PC-3 (cell line): ENCODE measurements at regions not wholly inside any gene's neighbourhood (a gene's known extent, or its start where the extent isn't known, plus 50 kb on each side); places are given as distances from the start of the nearest gene placed in this dataset.

Experiments used
- ATAC-seq: fragments of 200-7000 bp; cut with Tn5 transposase; 2 replicates; pipeline ENCODE4 v1.9.1; 2020; ENCODE audit warnings: mild to moderate bottlenecking, moderate library complexity
- BruUV-seq: library from RNA; stranded (reverse); fragments of 400-500 nt; replicated peaks from 2 replicates; lab custom pipeline; 2021; lab: Mats Ljungman, UMichigan
- CTCF ChIA-PET: fragments of 300-600 bp; sonication (Branson Sonifier 250); formaldehyde crosslinking; loops from one replicate; lab custom pipeline; 2022; ENCODE audit warnings: antibody characterized with exemption; lab: Charles Lee
- POLR2A ChIA-PET: fragments of 300-600 bp; sonication (Branson Sonifier 250); formaldehyde crosslinking; loops from one replicate; lab custom pipeline; 2022; ENCODE audit warnings: antibody characterized with exemption; ENCODE audit not compliant: unreplicated experiment; lab: Charles Lee
- DNase-seq: peaks from one replicate; pipeline ENCODE4 v3.0.0-alpha.2; 2015
- H2AFZ ChIP-seq: fragments of 300-600 bp; sonication (generic); 2 replicates; pipeline ENCODE4 v1.6.0; 2016; ENCODE audit warnings: antibody characterized with exemption, low read length
- H3F3A ChIP-seq: fragments of 300-600 bp; sonication (generic); one replicate; pipeline ENCODE4 v1.6.0; 2017; ENCODE audit warnings: antibody characterized with exemption, low read length, control low read depth, mild to moderate bottlenecking; ENCODE audit not compliant: unreplicated experiment
- H3K27ac ChIP-seq: fragments of 300-600 bp; sonication (generic); 2 replicates; pipeline ENCODE4 v1.5.1; 2016; ENCODE audit warnings: mild to moderate bottlenecking, low read length
- H3K27me3 ChIP-seq: fragments of 300-600 bp; sonication (generic); 2 replicates; pipeline ENCODE4 v1.6.1; 2016; ENCODE audit warnings: low read length, mixed read lengths
- H3K36me3 ChIP-seq: fragments of 300-600 bp; sonication (generic); 2 replicates; pipeline ENCODE4 v1.6.1; 2016; ENCODE audit warnings: low read depth, mixed run types, low read length, mixed read lengths
- H3K4me1 ChIP-seq: fragments of 300-600 bp; sonication (generic); 2 replicates; pipeline ENCODE4 v1.5.1; 2016; ENCODE audit warnings: low read length; ENCODE audit not compliant: insufficient read depth
- H3K4me2 ChIP-seq: fragments of 300-600 bp; sonication (generic); 2 replicates; pipeline ENCODE4 v1.6.0; 2016; ENCODE audit warnings: low read length
- H3K4me3 ChIP-seq: fragments of 300-600 bp; sonication (generic); 2 replicates; pipeline ENCODE4 v1.5.1; 2016; ENCODE audit warnings: mild to moderate bottlenecking, low read length, mixed read lengths
- H3K79me2 ChIP-seq: fragments of 300-600 bp; sonication (generic); 2 replicates; pipeline ENCODE4 v1.6.1; 2017; ENCODE audit warnings: low read length, mixed read lengths
- H3K9ac ChIP-seq: fragments of 300-600 bp; sonication (generic); 2 replicates; pipeline ENCODE4 v1.6.0; 2016; ENCODE audit warnings: mild to moderate bottlenecking, low read length
- H3K9me2 ChIP-seq: fragments of 300-600 bp; sonication (generic); replicated peaks from 2 replicates; pipeline ENCODE4 v1.6.1; 2016; ENCODE audit warnings: mixed run types, low read length, mixed read lengths
- H3K9me3 ChIP-seq: fragments of 300-600 bp; sonication (generic); 2 replicates; pipeline ENCODE4 v1.6.1; 2016; ENCODE audit warnings: low read length, mixed read lengths
- H4K20me1 ChIP-seq: fragments of 300-600 bp; sonication (generic); 2 replicates; pipeline ENCODE4 v1.6.1; 2016; ENCODE audit warnings: low read length, mixed read lengths
- EZH2 ChIP-seq: fragments of 300-600 bp; sonication (generic); IDR thresholded peaks from one replicate; pipeline ENCODE4 v1.6.1; 2017; ENCODE audit warnings: antibody characterized with exemption, mild to moderate bottlenecking, low read length; ENCODE audit not compliant: unreplicated experiment
- EZH2phosphoT487 ChIP-seq: fragments of 300-600 bp; sonication (generic); IDR thresholded peaks from 2 replicates; pipeline ENCODE4 v1.6.1; 2018; ENCODE audit warnings: mild to moderate bottlenecking, antibody characterized with exemption, low read length, borderline replicate concordance
- intact Hi-C: fragments of 100-400 bp; cut with micrococcal nuclease; formaldehyde crosslinking; loops from 2 replicates; pipeline ENCODE4 v1.9.0; 2023
- TF ChIP-seq, protein P1 (sequence below): fragments of 300-600 bp; sonication (generic); conservative IDR thresholded peaks from 2 replicates; pipeline ENCODE4 v1.5.1; 2017; ENCODE audit warnings: antibody characterized with exemption, low read depth, mild to moderate bottlenecking, low read length

DNA sequence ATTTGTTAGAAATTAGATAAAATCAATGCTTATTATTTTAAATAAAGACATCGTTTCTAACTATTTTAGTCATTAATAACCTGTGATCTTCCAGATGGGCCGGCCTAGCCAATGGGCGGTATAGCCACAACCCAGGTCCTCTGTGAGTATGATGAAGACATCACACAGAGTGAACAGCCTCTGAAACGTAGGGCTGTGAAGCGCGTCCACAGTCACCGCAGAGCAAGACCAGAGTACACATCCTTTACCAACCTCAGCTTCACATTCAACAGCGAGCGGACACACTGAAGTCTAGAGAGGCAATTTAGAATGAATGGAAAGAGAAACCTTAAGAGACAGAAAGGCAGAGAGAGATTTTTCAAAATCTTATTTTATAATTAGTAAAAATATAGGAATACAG lies 125.0 kb upstream of the RPS6KA2 start:
- H3K4me2 ChIP-seq, result no peak overlapping the region
- DNase-seq (no peak), ATAC-seq (no peak)
- H3K27me3 ChIP-seq, result no peaks in the 10 kb centered on the region
- TF ChIP-seq, protein P1, sequence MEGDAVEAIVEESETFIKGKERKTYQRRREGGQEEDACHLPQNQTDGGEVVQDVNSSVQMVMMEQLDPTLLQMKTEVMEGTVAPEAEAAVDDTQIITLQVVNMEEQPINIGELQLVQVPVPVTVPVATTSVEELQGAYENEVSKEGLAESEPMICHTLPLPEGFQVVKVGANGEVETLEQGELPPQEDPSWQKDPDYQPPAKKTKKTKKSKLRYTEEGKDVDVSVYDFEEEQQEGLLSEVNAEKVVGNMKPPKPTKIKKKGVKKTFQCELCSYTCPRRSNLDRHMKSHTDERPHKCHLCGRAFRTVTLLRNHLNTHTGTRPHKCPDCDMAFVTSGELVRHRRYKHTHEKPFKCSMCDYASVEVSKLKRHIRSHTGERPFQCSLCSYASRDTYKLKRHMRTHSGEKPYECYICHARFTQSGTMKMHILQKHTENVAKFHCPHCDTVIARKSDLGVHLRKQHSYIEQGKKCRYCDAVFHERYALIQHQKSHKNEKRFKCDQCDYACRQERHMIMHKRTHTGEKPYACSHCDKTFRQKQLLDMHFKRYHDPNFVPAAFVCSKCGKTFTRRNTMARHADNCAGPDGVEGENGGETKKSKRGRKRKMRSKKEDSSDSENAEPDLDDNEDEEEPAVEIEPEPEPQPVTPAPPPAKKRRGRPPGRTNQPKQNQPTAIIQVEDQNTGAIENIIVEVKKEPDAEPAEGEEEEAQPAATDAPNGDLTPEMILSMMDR, result no peak
- no peak for TF ChIP-seq EZH2
- no peak for TF ChIP-seq EZH2phosphoT487
- no peaks in the 10 kb centered on the region for H4K20me1 ChIP-seq
- no peak overlapping the region for H3K27ac ChIP-seq
- H3K36me3 ChIP-seq, result no peaks in the 10 kb centered on the region
- no peaks in the 10 kb centered on the region for H3K4me1 ChIP-seq
- no peaks in the 10 kb centered on the region for H3K9me2 ChIP-seq
- H3F3A ChIP-seq, result no peaks in the 10 kb centered on the region
- POLR2A ChIA-PET, result no interaction called here
- CTCF ChIA-PET, result no interaction called here
- intact Hi-C loops, result no loop called here
- no peak overlapping the region for H3K9ac ChIP-seq
- H3K9me3 ChIP-seq, result no peaks in the 10 kb centered on the region
- H2AFZ ChIP-seq, result no peak overlapping the region
- no peaks in the 10 kb centered on the region for H3K79me2 ChIP-seq
- H3K4me3 ChIP-seq, result no peak overlapping the region
- BruUV-seq, result no TSS peak

DNA sequence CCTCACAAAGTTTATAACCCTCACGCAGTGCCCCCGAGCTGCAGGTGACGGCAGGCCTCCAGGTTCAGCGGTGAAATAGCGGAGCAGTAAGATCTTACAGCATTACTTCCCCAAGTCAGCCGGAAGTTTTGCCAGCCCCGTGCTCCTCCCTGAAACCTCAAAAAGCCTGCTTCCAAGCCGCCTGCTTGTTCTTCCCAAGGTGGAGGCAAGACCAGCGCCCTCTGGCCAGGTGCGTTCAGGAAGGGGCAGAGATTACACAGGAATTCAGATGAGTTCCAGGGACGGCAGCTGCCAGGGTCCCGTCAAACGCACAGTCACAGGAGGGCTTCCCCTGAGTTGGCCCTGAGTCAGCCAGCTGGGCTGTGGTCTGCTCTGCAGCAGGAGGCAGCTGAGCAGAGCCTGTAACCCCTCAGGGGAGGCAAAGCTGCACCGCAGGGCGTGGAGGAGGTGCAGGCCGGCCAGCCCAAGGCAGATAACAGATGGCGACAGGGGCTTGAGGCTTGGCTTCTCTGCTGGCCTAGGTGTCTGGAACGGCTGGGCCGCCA lies 124.1 kb upstream of the RPS6KA2 start:
- CTCF ChIA-PET, result no interaction called here
- no peak overlapping the region for H2AFZ ChIP-seq
- BruUV-seq, result no TSS peak

More for the DNA sequence above, 124.1 kb upstream of the RPS6KA2 start:
- no peak overlapping the region for H3K9ac ChIP-seq
- no peak overlapping the region for H3K27ac ChIP-seq
- H3K27me3 ChIP-seq, result no peaks in the 10 kb centered on the region
- no peaks in the 10 kb centered on the region for H3K36me3 ChIP-seq
- no peak overlapping the region for H3K4me3 ChIP-seq
- H4K20me1 ChIP-seq, result no peaks in the 10 kb centered on the region
- ATAC-seq (no peak), DNase-seq (no peak)
- intact Hi-C loops, result no loop called here
- H3K4me1 ChIP-seq, result no peaks in the 10 kb centered on the region
- H3K9me3 ChIP-seq, result no peaks in the 10 kb centered on the region
- H3K4me2 ChIP-seq, result no peak overlapping the region
- H3K9me2 ChIP-seq, result no peaks in the 10 kb centered on the region
- no peaks in the 10 kb centered on the region for H3K79me2 ChIP-seq
- POLR2A ChIA-PET, result no interaction called here
- no peaks in the 10 kb centered on the region for H3F3A ChIP-seq
- TF ChIP-seq EZH2phosphoT487 (no peak), EZH2 (no peak)
- TF ChIP-seq, protein P1, result no peak
